Stimulated activated naive B cell treated with anti-CD40 and anti-IgM and Interleukin-4, amounts not matched to agents 10 μg/mL and 1 μg/mL and 100 μg/mL, for 72 hours (primary cell): ENCODE measurements at regions not wholly inside any gene's neighbourhood (a gene's known extent, or its start where the extent isn't known, plus 50 kb on each side); places are given as distances from the start of the nearest gene placed in this dataset.

Experiments used
- ATAC-seq, 2 donors: fragments of 150-1000 bp; cut with Tn5 transposase; replicated peaks; 2 replicates each; pipeline ENCODE4 v1.10.0; 2021; ENCODE audit warnings: moderate library complexity in 1 of 2
- DNase-seq: peaks from one replicate; pipeline ENCODE4 v3.0.0; 2021
- H3K27ac Mint-ChIP-seq: one replicate; pipeline ENCODE4 v1.8.0; 2022; ENCODE audit warnings: mild to moderate bottlenecking, mixed read lengths
- H3K27me3 Mint-ChIP-seq, 2 donors: one replicate each; pipeline ENCODE4 v1.8.0; 2022; ENCODE audit warnings: mixed read lengths in 2 of 2
- H3K36me3 Mint-ChIP-seq, 2 donors: one replicate each; pipeline ENCODE4 v1.8.0; 2022; ENCODE audit warnings: mixed read lengths in 2 of 2, mild to moderate bottlenecking in 1 of 2
- H3K4me1 Mint-ChIP-seq, 2 donors: one replicate each; pipeline ENCODE4 v1.8.0; 2022; ENCODE audit warnings: mixed read lengths in 2 of 2, mild to moderate bottlenecking in 1 of 2
- H3K4me3 Mint-ChIP-seq, 2 donors: one replicate each; pipeline ENCODE4 v1.8.0; 2022; ENCODE audit warnings: mild to moderate bottlenecking in 2 of 2, mixed read lengths in 2 of 2, moderate library complexity in 1 of 2
- H3K9me3 Mint-ChIP-seq, 2 donors: one replicate each; pipeline ENCODE4 v1.8.0; 2022; ENCODE audit warnings: mixed read lengths in 2 of 2, mild to moderate bottlenecking in 1 of 2

GRCh38 chr18:43662657-43663056 is 385.4 kb upstream of the SYT4 start:
- Mint-ChIP-seq H3K36me3 (no peaks in the 10 kb centered on the region), H3K9me3 (no peaks in the 10 kb centered on the region), H3K4me1 (no peaks in the 10 kb centered on the region), H3K27me3 (no peaks in the 10 kb centered on the region), H3K4me3 (no peak overlapping the region), H3K27ac (no peak overlapping the region)
- ATAC-seq (no peak), DNase-seq (no peak)

GRCh38 chr18:43663159-43663558 is 385.9 kb upstream of the SYT4 start:
- DNase-seq (no peak), ATAC-seq (no peak)
- Mint-ChIP-seq H3K4me1 (no peaks in the 10 kb centered on the region), H3K27ac (no peak overlapping the region), H3K4me3 (no peak overlapping the region), H3K36me3 (no peaks in the 10 kb centered on the region), H3K27me3 (no peaks in the 10 kb centered on the region), H3K9me3 (no peaks in the 10 kb centered on the region)

- H3K27me3 Mint-ChIP-seq: no peaks in the 10 kb centered on the region
Measured at GRCh38 chr18:43664487-43665008, 387.3 kb upstream of the SYT4 start.

GRCh38 chr18:43665105-43665788 is 388.0 kb upstream of the SYT4 start:
- no peaks in the 10 kb centered on the region for H3K27me3 Mint-ChIP-seq
- H3K4me3 Mint-ChIP-seq: no peak overlapping the region
- H3K36me3 Mint-ChIP-seq: no peaks in the 10 kb centered on the region
- ATAC-seq: no peak
- DNase-seq: no peak
- no peaks in the 10 kb centered on the region for H3K9me3 Mint-ChIP-seq
- H3K4me1 Mint-ChIP-seq: no peaks in the 10 kb centered on the region
- H3K27ac Mint-ChIP-seq: no peak overlapping the region

More at GRCh38 chr18:43664487-43665008, 387.3 kb upstream of the SYT4 start:
- Mint-ChIP-seq H3K27ac (no peak overlapping the region), H3K4me1 (no peaks in the 10 kb centered on the region), H3K36me3 (no peaks in the 10 kb centered on the region), H3K9me3 (no peaks in the 10 kb centered on the region), H3K4me3 (no peak overlapping the region)
- ATAC-seq: no peak
- no peak for DNase-seq

GRCh38 chr18:43668866-43669265 is 391.6 kb upstream of the SYT4 start:
- Mint-ChIP-seq H3K27me3 (no peaks in the 10 kb centered on the region), H3K4me3 (no peak overlapping the region), H3K9me3 (peaks cover 0 to 4% of the 10 kb centered on the region in 2 donors), H3K27ac (no peak overlapping the region), H3K4me1 (no peaks in the 10 kb centered on the region), H3K36me3 (no peaks in the 10 kb centered on the region)
- DNase-seq (no peak), ATAC-seq (no peak)

GRCh38 chr18:43671431-43671830 is 394.1 kb upstream of the SYT4 start:
- no peak overlapping the region for H3K27ac Mint-ChIP-seq
- H3K36me3 Mint-ChIP-seq: no peaks in the 10 kb centered on the region
- no peak overlapping the region for H3K4me3 Mint-ChIP-seq
- H3K9me3 Mint-ChIP-seq: peaks cover 0 to 4% of the 10 kb centered on the region in 2 donors
- H3K27me3 Mint-ChIP-seq: peaks cover 0 to 8% of the 10 kb centered on the region in 2 donors
- no peak for DNase-seq
- H3K4me1 Mint-ChIP-seq: no peaks in the 10 kb centered on the region
- no peak for ATAC-seq

GRCh38 chr18:43680096-43680495 is 402.8 kb upstream of the SYT4 start:
- no peaks in the 10 kb centered on the region for H3K4me1 Mint-ChIP-seq
- H3K27me3 Mint-ChIP-seq: peaks cover 0 to 4% of the 10 kb centered on the region in 2 donors
- ATAC-seq (no peak), DNase-seq (no peak)
- H3K9me3 Mint-ChIP-seq: peaks cover 0 to 2% of the 10 kb centered on the region in 2 donors
- H3K36me3 Mint-ChIP-seq: no peaks in the 10 kb centered on the region
- H3K27ac Mint-ChIP-seq: no peak overlapping the region
- H3K4me3 Mint-ChIP-seq: no peak overlapping the region

GRCh38 chr18:43681661-43682060 is 404.4 kb upstream of the SYT4 start:
- H3K27me3 Mint-ChIP-seq: no peaks in the 10 kb centered on the region
- H3K4me3 Mint-ChIP-seq: no peak overlapping the region
- H3K4me1 Mint-ChIP-seq: no peaks in the 10 kb centered on the region
- ATAC-seq (no peak), DNase-seq (no peak)
- peaks cover 0 to 2% of the 10 kb centered on the region in 2 donors for H3K9me3 Mint-ChIP-seq
- no peaks in the 10 kb centered on the region for H3K36me3 Mint-ChIP-seq
- no peak overlapping the region for H3K27ac Mint-ChIP-seq

- ATAC-seq (no peak), DNase-seq (no peak)
- no peak overlapping the region for H3K4me3 Mint-ChIP-seq
- H3K4me1 Mint-ChIP-seq: no peaks in the 10 kb centered on the region
- H3K27me3 Mint-ChIP-seq: no peaks in the 10 kb centered on the region
- peaks cover 0 to 2% of the 10 kb centered on the region in 2 donors for H3K9me3 Mint-ChIP-seq
- no peaks in the 10 kb centered on the region for H3K36me3 Mint-ChIP-seq
- no peak overlapping the region for H3K27ac Mint-ChIP-seq
Measured at GRCh38 chr18:43682196-43682595, 404.9 kb upstream of the SYT4 start.

- Mint-ChIP-seq H3K4me1 (peaks cover 0 to 6% of the 10 kb centered on the region in 2 donors), H3K27me3 (no peaks in the 10 kb centered on the region), H3K9me3 (peaks cover 0 to 2% of the 10 kb centered on the region in 2 donors), H3K36me3 (no peaks in the 10 kb centered on the region), H3K27ac (no peak overlapping the region), H3K4me3 (no peak overlapping the region)
- no peak for DNase-seq
- ATAC-seq: no peak
Measured at GRCh38 chr18:43686709-43687108, 409.4 kb upstream of the SYT4 start.

- Mint-ChIP-seq H3K27ac (no peak overlapping the region), H3K4me1 (peaks cover 0 to 6% of the 10 kb centered on the region in 2 donors), H3K4me3 (no peak overlapping the region), H3K36me3 (no peaks in the 10 kb centered on the region), H3K9me3 (peaks cover 0 to 2% of the 10 kb centered on the region in 2 donors), H3K27me3 (no peaks in the 10 kb centered on the region)
- ATAC-seq: no peak
- no peak for DNase-seq
Measured at GRCh38 chr18:43692099-43692690, 414.9 kb upstream of the SYT4 start.

GRCh38 chr18:43702399-43702798 is 425.1 kb upstream of the SYT4 start:
- Mint-ChIP-seq H3K27ac (no peak overlapping the region), H3K4me1 (no peaks in the 10 kb centered on the region), H3K36me3 (no peaks in the 10 kb centered on the region), H3K4me3 (no peak overlapping the region), H3K9me3 (no peaks in the 10 kb centered on the region), H3K27me3 (peaks cover 0 to 6% of the 10 kb centered on the region in 2 donors)
- DNase-seq (no peak), ATAC-seq (no peak)

- Mint-ChIP-seq H3K4me3 (no peak overlapping the region), H3K36me3 (no peaks in the 10 kb centered on the region), H3K4me1 (no peaks in the 10 kb centered on the region), H3K27ac (no peak overlapping the region), H3K9me3 (no peaks in the 10 kb centered on the region), H3K27me3 (peaks cover 0 to 6% of the 10 kb centered on the region in 2 donors)
- DNase-seq (no peak), ATAC-seq (no peak)
Measured at GRCh38 chr18:43703050-43703449, 425.8 kb upstream of the SYT4 start.

GRCh38 chr18:43705850-43706249 is 428.6 kb upstream of the SYT4 start:
- Mint-ChIP-seq H3K27ac (no peak overlapping the region), H3K27me3 (no peaks in the 10 kb centered on the region), H3K36me3 (no peaks in the 10 kb centered on the region), H3K9me3 (no peaks in the 10 kb centered on the region), H3K4me3 (no peak overlapping the region), H3K4me1 (no peaks in the 10 kb centered on the region)
- DNase-seq: no peak
- no peak for ATAC-seq

- no peak overlapping the region for H3K4me3 Mint-ChIP-seq
- H3K36me3 Mint-ChIP-seq: no peaks in the 10 kb centered on the region
- ATAC-seq: no peak
Measured at GRCh38 chr18:43710135-43710534, 432.8 kb upstream of the SYT4 start.

More at GRCh38 chr18:43710135-43710534, 432.8 kb upstream of the SYT4 start:
- Mint-ChIP-seq H3K9me3 (no peaks in the 10 kb centered on the region), H3K4me1 (no peaks in the 10 kb centered on the region), H3K27me3 (no peaks in the 10 kb centered on the region), H3K27ac (no peak overlapping the region)
- DNase-seq: no peak
